Activated T-cell treated with anti-CD3 and anti-CD28 coated beads, Interleukin-2, amount 50 U/mL, for 1 hour (primary cell): ENCODE measurements at regions not wholly inside any gene's neighbourhood (a gene's known extent, or its start where the extent isn't known, plus 50 kb on each side); places are given as distances from the start of the nearest gene placed in this dataset.
"Not testable (repeated sequence)": the region's sequence is repeated elsewhere in the genome, so short reads cannot be mapped to it uniquely, and the experiment has no call there.

Experiments
- DNase-seq: peaks from one replicate; pipeline ENCODE4 v3.0.0-alpha.2; 2020

DNA sequence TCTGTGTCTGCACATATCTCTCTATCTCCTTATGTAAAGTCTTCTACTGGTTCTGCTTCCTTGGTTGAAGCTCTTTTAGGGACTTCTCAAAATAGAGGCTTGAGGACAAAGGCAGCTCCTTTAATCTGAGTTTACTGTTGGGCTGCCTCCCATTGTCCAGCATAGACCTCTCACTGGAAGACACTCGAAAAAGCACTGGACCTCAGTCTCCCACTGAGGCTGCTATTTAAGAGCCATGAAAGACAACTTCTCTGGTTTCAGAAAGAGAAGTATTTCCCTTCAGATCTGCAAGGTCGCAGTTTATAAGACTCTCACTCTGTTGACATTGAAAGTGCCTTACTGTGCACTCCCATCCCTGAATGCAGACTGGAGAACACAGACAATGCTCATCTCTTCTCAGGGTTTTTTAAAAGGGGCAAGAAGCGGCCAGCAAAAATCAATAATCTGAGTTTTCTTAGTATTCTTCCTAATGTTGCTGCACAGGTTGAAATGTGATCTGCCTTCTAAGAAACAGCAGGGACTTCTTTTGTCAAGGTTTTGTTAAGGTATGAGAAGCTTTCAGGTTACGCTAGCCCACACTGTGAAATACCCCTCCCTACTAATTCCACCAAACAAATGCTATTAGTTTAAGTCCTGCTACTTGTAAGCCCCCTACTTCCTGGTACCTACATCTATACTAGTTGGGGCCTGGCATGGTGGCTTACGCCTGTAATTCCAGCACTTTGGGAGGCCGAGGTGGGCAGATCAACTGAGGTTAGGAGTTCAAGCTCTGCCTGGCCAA, 450.0 kb upstream of the SLC10A2 start:
- DNase-seq = no peak

DNA sequence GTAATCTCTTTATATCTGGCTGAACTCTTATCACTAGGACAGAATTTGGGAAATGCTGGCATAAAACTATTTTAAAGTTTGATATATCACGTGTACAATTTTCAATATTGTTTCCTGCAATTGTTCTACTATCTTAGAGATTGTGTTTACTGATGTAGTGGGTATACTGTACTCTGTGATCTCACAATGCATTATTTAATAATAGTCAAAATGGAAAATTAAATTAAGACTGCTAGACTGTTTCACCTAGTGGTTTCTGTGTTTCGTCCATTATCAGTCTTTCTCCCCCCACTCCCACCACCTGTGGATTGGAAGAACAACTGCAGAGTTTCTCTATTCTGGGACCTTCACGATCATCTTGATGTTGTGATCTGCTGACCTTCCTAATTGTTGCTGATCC, 449.2 kb upstream of the SLC10A2 start:
- no peak for DNase-seq

DNA sequence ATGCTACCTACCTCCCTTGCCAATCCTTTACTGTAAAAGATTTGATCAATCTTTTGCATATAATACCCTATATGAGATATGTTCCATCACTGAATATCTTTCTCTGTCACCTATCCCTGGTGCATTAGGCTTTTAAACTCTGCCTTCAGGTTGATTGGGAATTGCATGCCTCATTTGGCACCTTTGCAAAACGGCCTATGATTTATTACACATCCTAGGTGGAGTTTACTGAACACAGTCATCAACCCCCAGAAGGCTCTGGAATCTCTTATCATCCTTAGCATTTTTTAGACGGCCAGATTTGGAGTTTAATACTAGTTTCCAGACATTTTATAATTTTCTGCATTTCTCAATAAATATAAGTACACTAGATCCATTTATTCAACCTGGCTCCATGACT, 448.4 kb upstream of the SLC10A2 start:
- no peak for DNase-seq

DNA sequence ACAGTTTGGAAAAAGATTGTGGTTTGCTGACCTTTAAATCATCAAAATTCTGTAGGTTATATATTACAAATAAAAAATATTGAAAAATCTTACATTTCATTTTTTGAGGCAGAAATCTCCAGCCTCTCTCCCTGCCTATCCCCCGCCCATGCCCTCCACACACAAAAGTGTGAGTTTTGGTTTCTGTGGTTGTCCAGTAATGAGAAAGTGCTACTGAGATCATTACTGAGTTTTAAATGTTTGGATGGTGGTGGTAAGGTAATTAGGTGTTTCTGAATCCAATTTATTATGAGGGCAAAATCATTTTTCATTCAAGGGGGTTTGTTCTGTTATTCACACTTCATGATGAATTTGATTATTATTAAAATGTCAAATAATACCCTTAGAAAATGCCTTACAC, 448.0 kb upstream of the SLC10A2 start:
- no peak for DNase-seq

DNA sequence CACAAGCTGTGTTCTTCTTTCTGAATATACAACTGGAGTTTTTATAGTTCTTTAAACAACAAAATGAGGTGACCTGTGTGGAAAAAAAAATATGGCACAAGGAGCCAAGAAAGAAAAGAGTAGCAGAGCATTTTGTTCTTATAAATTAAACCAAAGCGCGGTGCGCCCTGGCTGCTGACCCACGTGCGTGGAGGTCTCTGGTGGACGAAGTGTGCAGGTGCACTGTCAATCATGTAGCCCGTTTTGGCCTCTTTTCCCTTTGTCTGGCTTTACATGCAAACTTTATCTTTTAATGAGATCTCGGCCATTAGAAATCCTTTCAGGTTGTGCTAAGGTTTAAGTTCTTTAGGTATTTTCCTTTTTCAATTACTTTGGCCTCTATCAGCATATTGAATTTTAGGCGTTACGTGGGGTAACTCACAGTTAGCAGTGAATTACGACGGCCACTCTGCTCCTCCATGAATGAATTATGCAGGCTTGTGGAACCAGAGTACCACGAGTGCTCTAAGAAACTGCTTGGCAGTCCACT, 443.9 kb upstream of the SLC10A2 start:
- DNase-seq = no peak

DNA sequence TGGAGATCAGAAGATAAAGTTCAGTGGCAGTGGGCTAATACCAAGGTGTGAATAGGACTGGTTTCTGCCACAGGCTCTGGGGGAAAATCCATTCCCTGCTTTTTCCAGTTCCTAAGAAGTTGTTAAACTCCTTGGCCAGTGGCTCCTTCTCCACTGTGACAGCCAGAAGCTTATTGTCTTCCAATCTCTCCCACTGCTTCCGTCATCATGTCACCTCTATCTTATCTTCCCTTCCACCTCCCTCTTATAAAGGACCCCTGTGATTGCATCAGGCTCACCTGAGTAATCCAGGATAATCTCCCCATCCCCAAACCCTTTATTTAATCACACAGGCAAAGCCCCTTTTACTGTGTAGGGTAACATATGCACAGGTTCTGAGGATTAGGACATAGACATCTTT, 431.2 kb upstream of the SLC10A2 start:
- DNase-seq = no peak

DNA sequence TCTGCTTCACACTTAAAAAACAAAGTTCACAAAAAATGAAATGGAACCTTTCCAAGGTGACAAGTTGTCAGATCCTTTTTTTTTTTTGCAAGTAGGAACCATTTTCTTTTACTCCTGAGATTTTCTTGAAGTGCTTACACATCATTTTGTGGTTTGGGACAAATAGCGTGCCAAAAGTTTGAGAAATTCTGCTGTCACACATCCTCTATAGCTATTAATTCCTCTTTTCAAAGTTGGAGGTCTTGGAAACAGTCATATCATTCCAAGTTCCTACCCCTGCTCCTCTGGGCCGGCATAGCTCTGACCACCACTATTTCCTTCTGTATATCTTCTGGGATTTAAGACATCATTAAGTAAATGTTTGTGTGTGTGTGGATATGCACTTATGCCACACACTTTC, 421.6 kb upstream of the SLC10A2 start:
- DNase-seq = no peak

DNA sequence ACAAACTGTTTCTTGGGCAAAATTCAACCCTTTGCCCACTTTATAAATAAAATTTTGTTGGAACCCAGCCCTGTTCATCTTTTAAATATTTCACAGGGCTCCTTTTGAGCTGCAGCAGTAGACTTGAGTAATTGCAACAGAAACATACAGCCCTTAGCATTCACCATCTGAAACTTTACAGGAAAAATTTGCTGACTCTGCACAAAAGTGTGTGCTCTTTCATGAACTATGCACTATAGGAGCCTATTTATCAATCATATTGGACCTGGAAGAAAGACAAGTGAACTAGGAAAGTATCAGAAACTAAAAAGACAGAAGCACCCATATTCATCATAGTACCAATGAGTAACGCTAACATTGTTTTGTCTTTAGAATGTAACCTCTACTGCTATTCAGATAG, 406.9 kb upstream of the SLC10A2 start:
- DNase-seq = no peak

DNA sequence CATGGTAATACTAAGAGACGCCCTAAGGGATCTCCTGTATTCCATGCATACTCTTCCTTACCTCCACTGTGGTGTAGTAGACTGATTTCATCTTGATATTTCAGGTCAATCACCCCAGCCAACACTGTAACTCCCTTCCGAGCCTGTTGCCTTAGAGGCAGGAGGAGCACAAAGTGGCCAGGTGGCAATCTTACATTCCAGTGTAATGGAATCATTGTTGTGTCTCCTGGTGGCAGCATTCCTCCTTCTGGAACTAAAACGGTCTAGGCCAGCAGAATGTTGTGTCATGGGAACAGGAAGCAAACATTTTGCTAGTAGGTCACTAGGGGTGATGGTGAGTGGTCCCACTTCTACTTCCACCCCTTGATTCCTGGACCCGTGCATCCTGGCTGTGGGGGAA, 405.7 kb upstream of the SLC10A2 start:
- no peak for DNase-seq

DNA sequence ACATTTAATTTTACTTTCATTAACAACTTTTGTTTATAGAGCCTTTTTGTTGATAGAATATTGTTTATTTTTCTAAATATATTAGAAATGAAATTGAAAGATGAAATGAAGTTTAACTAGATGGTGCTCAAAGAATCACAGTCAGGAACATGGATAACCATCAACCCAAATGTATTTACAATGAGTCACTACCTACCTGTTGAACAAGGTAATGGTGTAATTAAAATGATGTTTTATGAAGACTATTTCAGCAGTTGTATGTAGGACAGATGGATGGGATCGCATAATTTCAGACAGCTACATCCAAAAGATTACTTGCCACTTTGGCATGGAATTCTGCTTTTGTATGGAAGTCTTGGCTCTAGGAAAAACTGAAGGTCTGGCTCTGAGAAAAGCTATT, 403.6 kb upstream of the SLC10A2 start:
- DNase-seq = no peak

DNA sequence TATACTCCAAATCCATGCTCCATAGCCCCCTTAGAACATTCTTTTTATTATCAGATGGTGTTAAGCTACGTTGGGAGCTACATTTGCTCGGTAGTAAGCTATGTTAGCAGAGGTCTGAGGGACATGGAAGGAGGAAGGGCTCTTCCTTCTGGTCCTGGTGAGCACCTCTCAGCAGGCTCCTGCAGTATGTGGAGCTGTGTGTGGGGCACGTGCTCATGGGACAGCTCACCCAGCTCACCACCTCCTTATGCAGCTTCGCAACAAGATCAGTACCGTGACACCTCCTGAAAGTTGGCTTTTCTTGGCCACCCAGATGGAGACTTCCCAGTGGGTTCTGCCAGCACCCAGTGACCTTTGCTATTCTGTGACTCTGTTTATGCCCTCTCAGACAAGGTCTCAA, 400.5 kb upstream of the SLC10A2 start:
- no peak for DNase-seq

DNA sequence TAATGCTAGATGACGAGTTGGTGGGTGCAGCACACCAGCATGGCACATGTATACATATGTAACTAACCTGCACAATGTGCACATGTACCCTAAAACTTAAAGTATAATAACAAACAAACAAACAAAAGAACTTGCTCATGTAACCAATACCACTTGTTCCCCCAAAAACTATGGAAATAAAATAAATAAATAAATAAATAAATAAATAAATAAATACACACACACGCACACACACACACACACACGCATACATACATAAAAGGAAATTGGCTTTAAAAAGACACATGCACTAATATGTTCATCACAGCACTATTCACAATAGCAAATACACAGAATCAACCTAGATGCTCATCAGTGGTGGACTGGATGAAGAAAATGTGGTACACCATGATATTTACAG, 394.0 kb upstream of the SLC10A2 start:
- DNase-seq = not testable (repeated sequence)

DNA sequence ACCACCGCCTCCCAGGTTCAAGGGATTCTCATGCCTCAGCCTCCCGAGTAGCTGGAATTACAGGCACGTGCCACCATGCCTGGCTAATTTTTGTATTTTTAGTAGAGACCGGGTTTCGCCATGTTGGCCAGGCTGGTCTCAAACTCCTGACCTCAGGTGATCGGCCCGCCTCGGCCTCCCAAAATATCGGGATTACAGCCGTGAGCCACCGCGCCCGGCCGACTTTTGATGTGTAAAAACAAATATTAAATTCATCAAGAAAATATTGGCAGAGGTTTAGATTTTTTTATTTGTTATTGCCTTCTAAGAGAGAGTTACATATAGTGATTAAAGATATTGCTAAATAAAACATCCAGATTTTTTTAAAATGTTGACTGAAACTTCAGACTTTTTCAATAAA, 390.8 kb upstream of the SLC10A2 start:
- not testable (repeated sequence) for DNase-seq

DNA sequence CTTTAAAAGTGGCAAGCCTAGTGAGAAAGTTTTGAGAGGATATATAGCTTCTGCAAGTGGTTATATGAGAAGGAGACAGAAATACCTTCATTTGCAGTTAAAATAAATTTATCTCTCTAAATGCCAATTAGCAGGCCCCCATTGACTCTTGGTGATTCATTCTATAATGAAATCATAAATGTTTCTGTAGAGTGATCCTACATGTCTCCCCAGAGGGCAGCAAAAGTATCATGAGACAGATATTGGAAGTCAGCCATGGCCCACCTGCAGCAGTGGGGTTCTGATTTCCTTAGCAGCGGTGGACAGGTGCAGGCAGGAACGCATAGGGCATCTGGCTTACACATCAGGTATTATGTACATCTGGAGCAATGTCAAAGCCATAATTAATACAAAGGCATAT, 385.4 kb upstream of the SLC10A2 start:
- no peak for DNase-seq

DNA sequence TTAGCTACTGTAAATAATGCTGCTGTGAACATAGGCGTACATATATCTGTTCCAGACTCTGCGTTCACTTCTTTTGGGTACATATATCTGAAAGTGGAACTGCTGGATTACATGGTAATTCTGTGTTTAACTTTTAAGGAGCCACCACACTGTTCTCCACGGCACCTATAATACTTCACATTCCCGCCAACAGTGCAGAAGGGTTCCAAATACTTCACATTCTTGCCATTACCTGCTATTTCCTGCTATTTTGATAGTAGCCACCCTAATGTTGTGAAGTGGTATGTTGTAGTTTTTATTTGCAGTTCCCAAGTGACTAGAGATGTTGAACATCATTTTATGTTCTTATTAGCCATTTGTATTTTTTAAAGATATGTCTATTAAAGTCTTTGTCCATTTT, 377.4 kb upstream of the SLC10A2 start:
- no peak for DNase-seq

DNA sequence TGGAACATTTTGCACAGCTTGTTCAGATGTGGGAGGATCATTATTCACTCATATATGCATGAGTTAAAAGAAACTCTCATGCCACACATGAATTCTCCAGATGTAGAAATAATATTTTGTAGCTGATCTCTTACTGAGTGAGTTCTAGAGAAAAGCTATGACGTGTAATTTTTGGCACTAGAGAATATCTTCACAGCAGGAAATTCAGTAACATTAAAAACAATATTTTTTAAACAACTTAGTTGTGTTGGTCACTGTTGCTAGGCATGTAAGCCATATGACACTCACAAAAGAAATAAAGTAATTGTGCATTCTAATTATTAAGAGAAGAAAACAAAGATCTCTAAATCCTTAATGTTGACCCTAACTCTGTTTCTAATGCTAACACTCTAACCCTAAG, 371.4 kb upstream of the SLC10A2 start:
- DNase-seq = no peak

DNA sequence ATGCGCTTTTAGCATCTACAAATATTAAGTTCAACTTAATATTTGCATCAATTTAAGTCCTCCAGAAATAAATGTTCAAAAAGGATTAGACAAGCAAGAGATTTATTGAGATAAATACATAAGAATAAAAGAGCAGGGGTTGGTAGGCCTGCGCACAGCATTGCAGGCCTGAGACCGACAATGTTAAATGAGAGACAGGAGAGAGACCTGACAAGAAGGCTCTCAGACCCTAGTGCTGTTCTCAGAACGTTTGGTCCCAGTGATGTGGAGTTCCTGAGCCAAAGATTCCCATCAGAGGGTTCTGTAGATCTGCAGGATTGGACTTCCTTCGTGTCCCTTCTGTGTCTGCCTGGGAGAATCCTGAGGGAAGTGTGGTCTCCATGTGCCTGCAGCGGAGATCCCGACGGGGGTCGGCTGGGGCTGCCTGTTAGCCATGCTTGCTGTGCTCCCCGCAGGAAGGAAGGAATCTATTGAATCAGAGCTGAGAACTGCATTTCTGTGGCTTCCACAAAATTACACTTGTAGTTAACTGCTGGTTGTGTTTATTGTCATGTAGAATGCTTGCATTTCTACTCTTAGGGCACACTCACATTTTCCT, 369.9 kb upstream of the SLC10A2 start:
- no peak for DNase-seq

DNA sequence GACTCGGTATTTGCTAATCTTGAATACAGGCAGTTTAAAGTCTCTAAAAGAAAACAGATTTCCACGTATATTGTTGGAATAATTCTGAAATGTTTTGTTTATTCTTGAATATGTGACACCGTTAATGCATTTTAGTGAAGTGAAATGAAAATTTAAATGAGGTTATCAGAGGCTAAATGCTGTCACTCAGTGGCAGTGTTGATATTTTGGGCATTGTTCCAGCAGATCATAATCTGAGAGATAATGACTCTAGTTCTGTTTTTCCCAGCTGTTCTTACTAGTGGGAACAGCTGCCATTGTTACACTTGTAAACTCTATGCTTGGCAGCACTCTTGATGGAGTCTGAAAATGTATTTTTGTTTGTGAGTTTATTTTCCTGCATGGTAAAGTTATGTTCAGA, 365.6 kb upstream of the SLC10A2 start:
- DNase-seq = no peak

DNA sequence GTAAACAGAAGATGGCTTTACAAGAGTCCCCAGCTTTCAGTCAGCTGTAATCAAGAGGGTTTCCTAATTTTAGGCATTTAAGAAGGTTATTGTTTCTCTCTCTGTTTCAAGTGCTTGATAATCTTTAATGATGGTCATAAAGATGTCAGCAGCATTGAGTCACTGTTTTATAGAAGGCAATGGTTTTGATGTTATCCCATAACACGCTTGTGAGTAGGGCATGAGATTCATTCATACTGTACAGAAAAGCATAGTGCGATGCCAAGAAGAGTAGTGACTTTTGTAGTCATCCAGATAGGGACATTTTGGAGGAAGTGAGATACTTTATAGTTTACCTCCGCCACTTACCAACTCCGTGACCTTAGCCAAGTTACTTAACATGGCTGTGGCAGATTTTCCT, 364.2 kb upstream of the SLC10A2 start:
- DNase-seq = no peak

DNA sequence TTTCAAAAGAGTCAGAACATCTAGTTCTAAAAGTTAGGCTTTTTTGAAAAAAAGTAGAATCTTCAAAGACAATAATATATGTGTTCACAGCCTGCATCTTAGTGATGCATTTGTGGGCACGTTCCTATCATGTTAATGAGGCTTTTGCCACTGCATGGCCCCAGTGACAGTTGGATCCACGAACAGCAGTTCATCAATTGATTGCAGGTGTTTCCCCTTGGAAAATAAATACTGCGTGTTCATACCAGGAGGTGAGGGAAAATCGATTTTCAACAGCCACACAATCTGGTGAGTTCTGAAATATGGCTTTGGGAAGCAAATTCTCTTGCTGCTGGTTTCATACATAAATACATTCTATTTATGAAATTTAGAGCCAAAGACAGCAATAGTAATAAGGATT, 343.8 kb upstream of the SLC10A2 start:
- DNase-seq = no peak

DNA sequence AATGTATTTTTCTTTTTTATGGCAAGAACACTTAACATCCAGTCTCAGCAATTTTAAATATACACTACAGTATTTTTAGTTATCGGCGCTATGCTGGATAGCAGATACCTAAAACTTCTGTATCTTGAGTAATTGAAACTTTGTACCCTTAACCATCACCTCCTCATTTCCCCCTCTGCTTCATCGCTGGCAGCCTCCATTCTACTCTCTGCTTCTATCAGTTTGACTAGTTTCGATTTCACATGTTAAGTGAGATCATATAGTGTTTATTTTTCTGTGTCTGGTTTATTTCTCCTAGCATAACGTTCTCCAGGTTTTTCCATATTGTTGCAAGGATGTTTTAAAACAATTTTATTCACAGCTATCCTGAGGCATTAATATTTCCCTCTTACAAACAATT, 340.8 kb upstream of the SLC10A2 start:
- DNase-seq = no peak

DNA sequence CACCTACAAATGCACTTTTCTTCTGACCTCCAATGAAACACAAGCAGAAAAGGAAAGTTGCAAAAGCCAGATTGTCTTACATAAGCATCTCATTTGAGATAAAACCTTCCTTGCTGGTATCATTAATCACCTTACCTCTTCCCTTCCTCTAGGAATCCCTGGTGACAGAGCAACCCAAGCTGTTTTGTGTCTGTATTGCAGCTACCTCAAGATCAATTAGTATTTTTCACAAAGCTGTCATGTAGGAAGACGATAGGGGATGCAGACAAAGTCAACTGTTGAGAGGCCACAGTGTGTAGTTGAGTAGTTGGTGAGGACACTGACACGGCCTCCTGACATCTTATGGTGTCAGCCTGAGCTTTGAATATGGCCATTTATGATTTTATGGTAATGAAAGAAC, 339.1 kb upstream of the SLC10A2 start:
- no peak for DNase-seq

DNA sequence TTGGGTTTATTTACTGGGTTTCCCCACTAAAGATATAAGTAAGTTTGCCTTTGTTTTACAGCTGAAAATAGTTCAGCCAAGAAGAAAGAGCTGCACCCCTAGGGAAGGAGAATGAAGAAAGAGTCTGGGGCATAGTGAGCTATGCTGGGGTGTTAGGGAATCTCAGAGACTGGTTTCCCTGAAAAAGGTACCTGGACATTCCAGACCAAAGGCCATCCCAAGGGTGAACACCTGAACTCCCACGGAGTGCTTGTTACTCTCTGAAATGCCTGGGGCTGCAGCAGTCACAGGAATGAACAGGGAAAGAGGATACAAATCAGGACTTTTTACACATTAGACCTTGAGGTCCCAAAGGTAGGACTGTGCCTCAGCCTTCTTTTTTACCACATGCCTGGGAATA, 337.6 kb upstream of the SLC10A2 start:
- DNase-seq = no peak

DNA sequence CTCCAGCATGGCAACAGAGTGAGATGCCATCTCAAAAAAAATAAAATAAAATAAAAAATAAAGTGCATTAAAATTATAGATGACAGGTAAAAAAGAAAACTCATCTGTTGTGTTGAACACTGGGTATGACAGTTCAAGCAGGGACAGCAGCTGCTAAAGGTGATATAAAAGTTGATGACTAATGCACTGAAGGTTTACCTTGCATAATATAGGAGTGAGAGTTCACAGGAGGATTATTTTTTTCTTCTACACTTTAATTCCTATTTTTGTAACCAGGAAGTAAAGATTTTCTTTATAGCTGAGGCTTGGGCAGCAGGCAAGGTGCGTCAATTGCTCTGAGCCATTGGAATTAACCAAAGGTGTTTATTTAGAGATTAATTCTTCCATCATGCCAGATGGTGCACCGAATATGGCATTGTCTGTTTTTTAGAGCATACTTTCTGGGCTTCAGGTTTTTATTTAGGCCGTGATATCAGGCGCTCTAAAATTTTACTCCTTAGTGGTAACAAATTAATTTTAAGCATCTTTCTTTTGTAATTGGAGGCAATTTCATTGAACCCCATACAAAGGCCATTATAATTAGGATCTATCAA, 337.0 kb upstream of the SLC10A2 start:
- no peak for DNase-seq
